ENCODE measurements at regions not wholly inside any gene's neighbourhood (a gene's known extent, or its start where the extent isn't known, plus 50 kb on each side); places are given as distances from the start of the nearest gene placed in this dataset.

DNA sequence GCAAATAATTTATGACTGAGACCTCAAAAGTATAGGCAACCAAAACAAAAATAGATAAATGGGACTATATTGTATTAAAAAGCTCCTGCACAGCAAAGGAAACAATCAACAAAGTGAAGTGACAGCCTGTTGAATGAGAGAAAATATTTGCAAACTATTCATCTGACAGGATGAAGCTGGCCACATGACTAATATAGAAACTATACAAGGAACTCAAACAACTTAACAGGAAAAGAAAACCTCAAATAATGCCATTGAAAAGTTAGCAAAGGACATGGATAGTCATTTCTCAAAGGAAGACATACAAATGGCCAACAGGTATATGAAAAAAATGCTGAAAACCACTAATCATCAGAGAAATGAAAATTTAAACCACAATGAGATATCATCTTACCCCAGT lies 245.1 kb downstream of the STK31 start:
- no peak for DNase-seq (ENCODE audit: extremely low read depth, low read depth)
- TF ChIP-seq, protein P1, sequence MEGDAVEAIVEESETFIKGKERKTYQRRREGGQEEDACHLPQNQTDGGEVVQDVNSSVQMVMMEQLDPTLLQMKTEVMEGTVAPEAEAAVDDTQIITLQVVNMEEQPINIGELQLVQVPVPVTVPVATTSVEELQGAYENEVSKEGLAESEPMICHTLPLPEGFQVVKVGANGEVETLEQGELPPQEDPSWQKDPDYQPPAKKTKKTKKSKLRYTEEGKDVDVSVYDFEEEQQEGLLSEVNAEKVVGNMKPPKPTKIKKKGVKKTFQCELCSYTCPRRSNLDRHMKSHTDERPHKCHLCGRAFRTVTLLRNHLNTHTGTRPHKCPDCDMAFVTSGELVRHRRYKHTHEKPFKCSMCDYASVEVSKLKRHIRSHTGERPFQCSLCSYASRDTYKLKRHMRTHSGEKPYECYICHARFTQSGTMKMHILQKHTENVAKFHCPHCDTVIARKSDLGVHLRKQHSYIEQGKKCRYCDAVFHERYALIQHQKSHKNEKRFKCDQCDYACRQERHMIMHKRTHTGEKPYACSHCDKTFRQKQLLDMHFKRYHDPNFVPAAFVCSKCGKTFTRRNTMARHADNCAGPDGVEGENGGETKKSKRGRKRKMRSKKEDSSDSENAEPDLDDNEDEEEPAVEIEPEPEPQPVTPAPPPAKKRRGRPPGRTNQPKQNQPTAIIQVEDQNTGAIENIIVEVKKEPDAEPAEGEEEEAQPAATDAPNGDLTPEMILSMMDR (IDR thresholded peaks at IDR 0.05; ENCODE audit: low read depth, low read length) = no peak

DNA sequence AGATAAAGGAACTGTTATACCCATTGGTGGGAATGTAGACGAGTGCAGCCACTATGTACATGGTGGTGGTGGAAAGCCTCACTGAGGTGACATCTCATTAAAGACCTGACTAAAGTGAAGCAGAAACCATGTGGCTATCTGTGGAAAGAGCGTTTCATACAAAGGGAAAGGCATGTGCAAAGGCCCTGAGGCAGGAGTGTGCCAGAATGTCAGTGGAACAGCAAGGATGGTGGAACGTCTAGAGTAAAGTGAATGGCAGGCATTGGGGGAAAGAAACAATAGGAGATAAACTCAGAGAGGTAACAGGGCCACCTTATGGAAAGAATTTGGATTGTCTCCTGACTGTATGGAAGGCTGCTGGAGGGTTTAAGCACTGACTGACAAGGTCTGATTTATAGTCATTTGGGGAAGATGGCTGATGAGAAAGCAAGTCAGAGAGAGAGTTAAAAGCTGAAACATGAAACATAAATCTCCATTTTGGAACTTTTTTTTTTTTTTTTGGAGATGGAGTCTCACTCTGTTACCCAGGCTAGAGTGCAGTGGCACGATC lies 245.7 kb downstream of the STK31 start:
- TF ChIP-seq, protein P1 (IDR thresholded peaks at IDR 0.05; ENCODE audit: low read depth, low read length) = no peak
- DNase-seq (ENCODE audit: extremely low read depth, low read depth) = no peak

DNA sequence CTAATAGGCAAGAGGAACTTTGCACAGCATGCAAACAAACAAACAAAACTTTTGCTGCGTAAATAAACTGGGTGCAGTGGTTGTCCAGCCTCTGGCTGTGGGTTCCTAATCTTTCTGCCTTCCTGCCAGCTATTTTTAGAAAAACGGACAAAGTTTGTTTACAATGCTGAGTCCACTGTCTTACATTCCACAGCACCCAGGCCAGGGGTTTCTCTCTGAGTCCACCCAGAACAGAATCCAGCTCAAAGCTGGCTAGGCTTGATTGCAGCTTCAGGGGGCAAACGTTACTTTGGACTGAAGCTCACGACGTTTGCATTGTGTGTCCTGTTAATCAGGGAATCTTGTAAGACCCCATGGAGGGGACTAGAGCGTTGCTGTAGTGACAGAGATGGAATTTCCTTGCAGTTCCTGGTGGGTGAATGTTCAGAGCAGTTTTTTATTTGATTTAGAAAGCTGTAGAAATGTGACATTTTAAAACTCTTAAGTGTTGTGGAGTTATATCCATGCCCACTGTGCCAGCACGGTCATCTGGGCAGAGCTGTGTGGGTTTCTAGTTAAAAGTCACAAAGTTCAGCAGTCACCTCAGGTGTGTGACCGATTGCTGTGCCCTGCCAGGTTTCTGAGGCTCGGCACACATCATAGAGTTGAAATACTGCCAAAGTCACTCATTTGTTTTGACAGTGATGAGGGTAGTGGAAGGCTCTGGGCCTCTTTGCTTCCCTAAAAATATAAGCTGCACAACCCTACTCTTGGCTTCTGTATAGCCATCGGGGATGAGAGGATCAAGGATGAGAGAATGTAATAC lies 247.0 kb downstream of the STK31 start:
- no peak for DNase-seq (ENCODE audit: extremely low read depth, low read depth)
- TF ChIP-seq, protein P1 (IDR thresholded peaks at IDR 0.05; ENCODE audit: low read depth, low read length) = no peak

DNA sequence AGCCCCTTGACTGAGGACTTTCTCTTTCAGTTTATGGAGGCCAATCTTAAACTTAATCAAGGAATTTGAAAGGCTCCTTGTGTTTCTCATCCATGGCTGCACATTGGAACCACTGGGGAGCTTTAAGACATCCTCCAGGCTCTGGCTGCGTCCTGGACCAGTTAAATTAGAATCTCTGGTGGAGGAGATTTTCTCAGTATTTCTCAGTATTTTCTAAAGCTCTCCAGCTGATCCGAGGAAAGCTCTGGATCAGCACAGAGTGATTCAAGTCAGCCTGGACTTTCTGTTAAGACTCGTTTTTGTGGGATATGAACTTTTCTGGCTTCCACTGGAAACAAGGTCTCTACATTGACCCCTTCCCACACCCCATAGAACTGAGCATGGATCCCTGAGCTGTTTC lies 249.8 kb downstream of the STK31 start:
- DNase-seq (ENCODE audit: extremely low read depth, low read depth) = no peak
- TF ChIP-seq, protein P1 (IDR thresholded peaks at IDR 0.05; ENCODE audit: low read depth, low read length) = no peak

DNA sequence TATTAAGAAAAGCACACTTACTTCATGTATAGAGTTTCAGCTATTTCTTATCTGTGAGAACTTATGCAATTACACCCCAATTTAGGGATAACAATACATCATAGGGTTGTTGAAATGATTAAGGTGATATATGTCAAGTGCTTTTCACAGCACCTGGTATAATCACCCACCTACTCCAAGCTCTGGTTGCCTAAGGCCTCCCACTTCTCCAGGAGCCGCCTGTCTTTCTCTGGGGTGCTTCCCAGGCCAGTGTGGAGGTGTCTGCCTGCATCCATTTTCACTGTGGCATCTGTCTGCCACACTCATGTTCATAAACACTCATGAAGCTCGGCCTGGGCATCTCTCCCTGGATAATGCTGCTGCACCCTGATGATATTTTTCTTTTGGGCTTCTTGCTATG lies 250.3 kb downstream of the STK31 start:
- TF ChIP-seq, protein P1 (IDR thresholded peaks at IDR 0.05; ENCODE audit: low read depth, low read length) = no peak
- no peak for DNase-seq (ENCODE audit: extremely low read depth, low read depth)

DNA sequence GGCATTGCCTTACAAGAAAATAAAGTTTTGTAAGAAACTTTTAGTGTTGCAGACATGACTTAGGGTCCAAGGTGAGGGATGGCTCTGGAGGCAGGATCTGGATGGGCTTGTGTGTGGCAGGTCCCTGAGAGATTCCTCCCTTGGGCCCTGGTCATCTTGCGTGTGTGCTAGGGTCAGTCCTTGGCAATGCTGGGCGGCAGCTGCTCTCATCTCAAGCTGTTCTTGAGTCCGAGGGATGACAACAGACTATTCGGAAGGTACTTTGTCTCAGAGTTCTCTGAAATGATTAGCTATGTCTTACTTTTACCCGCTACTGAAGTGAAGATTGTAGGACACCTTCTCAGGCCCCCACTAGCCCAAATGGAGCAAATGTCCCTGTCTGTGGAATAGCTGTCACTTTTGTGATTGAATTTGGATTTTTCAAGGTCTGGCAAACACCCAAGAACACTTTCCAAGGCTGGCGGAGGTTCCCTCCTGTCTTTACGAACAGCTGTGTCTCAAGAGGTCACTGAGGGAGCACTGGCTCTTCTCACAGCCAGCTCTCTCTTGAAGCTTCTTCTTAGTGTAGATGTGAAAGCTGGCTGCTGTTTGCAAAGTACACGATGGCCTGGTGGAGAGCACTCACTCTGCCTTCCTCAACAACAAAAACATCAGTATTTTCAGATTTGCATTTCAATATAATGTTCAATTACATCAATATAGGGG lies 253.6 kb downstream of the STK31 start:
- DNase-seq (ENCODE audit: extremely low read depth, low read depth) = no peak

More for the DNA sequence above, 253.6 kb downstream of the STK31 start:
- TF ChIP-seq, protein P1 (IDR thresholded peaks at IDR 0.05; ENCODE audit: low read depth, low read length) = no peak

Data from AG09319 (cell line).